ENCODE measurements at regions not wholly inside any gene's neighbourhood (a gene's known extent, or its start where the extent isn't known, plus 50 kb on each side); places are given as distances from the start of the nearest gene placed in this dataset.
A peak's percentile ranks its signal among the peaks of the same experiment; 100 is the strongest.

- Histone ChIP-seq H3K36me3 (no peaks in the 10 kb centered on the region), H3K9me3 (no peaks in the 10 kb centered on the region), H3K27ac (no peak overlapping the region), H3K27me3 (ENCODE audit: low read depth) (no peaks in the 10 kb centered on the region), H3K4me3 (no peak overlapping the region), H3K4me1 (no peaks in the 10 kb centered on the region)
- ATAC-seq, result no peak
- DNase-seq, result no peak
- intact Hi-C loops (cut with DNase I), result no loop called here
- no peak for TF ChIP-seq CTCF (IDR thresholded peaks at IDR 0.05)
These were observed 339.4 kb upstream of the SLCO3A1 start for GRCh38 chr15:91514147-91514546.

GRCh38 chr15:91515188-91515754, 338.2 kb upstream of the SLCO3A1 start:
- Histone ChIP-seq H3K27me3 (ENCODE audit: low read depth) (no peaks in the 10 kb centered on the region), H3K9me3 (no peaks in the 10 kb centered on the region), H3K27ac (no peak overlapping the region), H3K36me3 (no peaks in the 10 kb centered on the region), H3K4me3 (no peak overlapping the region), H3K4me1 (no peaks in the 10 kb centered on the region)
- intact Hi-C loops (cut with DNase I), result no loop called here
- peak; percentile 41 to 65 for ATAC-seq
- TF ChIP-seq CTCF (IDR thresholded peaks at IDR 0.05), result no peak
- no peak for DNase-seq

- intact Hi-C loops (cut with DNase I), result no loop called here
- DNase-seq, result no peak
- H3K4me1 ChIP-seq, result no peaks in the 10 kb centered on the region
These were observed 336.6 kb upstream of the SLCO3A1 start for GRCh38 chr15:91516866-91517265.

GRCh38 chr15:91517491-91518200, 335.9 kb upstream of the SLCO3A1 start:
- no peak for TF ChIP-seq CTCF (IDR thresholded peaks at IDR 0.05)
- no peak overlapping the region for H3K27ac ChIP-seq
- ATAC-seq (no peak), DNase-seq (no peak)
- H3K27me3 ChIP-seq (ENCODE audit: low read depth), result no peaks in the 10 kb centered on the region
- no peaks in the 10 kb centered on the region for H3K9me3 ChIP-seq
- no peak overlapping the region for H3K4me3 ChIP-seq
- intact Hi-C loops (cut with DNase I), result no loop called here
- H3K36me3 ChIP-seq, result no peaks in the 10 kb centered on the region
- H3K4me1 ChIP-seq, result no peaks in the 10 kb centered on the region

More at GRCh38 chr15:91516866-91517265, 336.6 kb upstream of the SLCO3A1 start:
- no peak overlapping the region for H3K27ac ChIP-seq
- no peak for ATAC-seq
- TF ChIP-seq CTCF (IDR thresholded peaks at IDR 0.05), result no peak
- no peaks in the 10 kb centered on the region for H3K9me3 ChIP-seq
- H3K36me3 ChIP-seq, result no peaks in the 10 kb centered on the region
- no peak overlapping the region for H3K4me3 ChIP-seq
- H3K27me3 ChIP-seq (ENCODE audit: low read depth), result no peaks in the 10 kb centered on the region

GRCh38 chr15:91520850-91521249, 332.7 kb upstream of the SLCO3A1 start:
- intact Hi-C loops (cut with DNase I), result no loop called here
- no peak overlapping the region for H3K4me3 ChIP-seq
- no peak overlapping the region for H3K27ac ChIP-seq
- no peaks in the 10 kb centered on the region for H3K9me3 ChIP-seq
- TF ChIP-seq CTCF (IDR thresholded peaks at IDR 0.05), result no peak
- H3K27me3 ChIP-seq (ENCODE audit: low read depth), result peaks cover 1% of the 10 kb centered on the region
- no peak for DNase-seq
- no peak for ATAC-seq
- no peaks in the 10 kb centered on the region for H3K36me3 ChIP-seq
- H3K4me1 ChIP-seq, result no peaks in the 10 kb centered on the region

All from lower lobe of right lung (tissue), 2 donors.